Mesendoderm (in vitro differentiated cells): ENCODE measurements at regions not wholly inside any gene's neighbourhood (a gene's known extent, or its start where the extent isn't known, plus 50 kb on each side); places are given as distances from the start of the nearest gene placed in this dataset.

ENCODE experiments used
- DNase-seq: peaks from one replicate; pipeline ENCODE4 v3.0.0; 2013
- H2AK5ac ChIP-seq: 2 replicates; pipeline ENCODE4 v1.6.1; 2013; ENCODE audit warnings: low read length, inconsistent platforms
- H2BK120ac ChIP-seq: 2 replicates; pipeline ENCODE4 v1.6.1; 2013; ENCODE audit warnings: low read depth, mild to moderate bottlenecking, low read length, moderate library complexity, mixed read lengths
- H2BK15ac ChIP-seq: replicated peaks from 2 replicates; pipeline ENCODE4 v1.6.1; 2013; ENCODE audit warnings: low read depth, mild to moderate bottlenecking, moderate library complexity
- H2BK5ac ChIP-seq: 2 replicates; pipeline ENCODE4 v1.6.1; 2013; ENCODE audit warnings: low read length, inconsistent platforms
- H3K18ac ChIP-seq: 2 replicates; pipeline ENCODE4 v1.6.1; 2013; ENCODE audit warnings: mild to moderate bottlenecking, low read length, mixed read lengths
- H3K23ac ChIP-seq: one replicate; pipeline ENCODE4 v1.6.1; 2013; ENCODE audit warnings: low read length
- H3K27ac ChIP-seq: 2 replicates; pipeline ENCODE4 v1.5.1; 2013; ENCODE audit warnings: low read depth, mild to moderate bottlenecking, inconsistent platforms, low read length, moderate library complexity
- H3K27me3 ChIP-seq: 2 replicates; pipeline ENCODE4 v1.6.1; 2013; ENCODE audit warnings: low read length, control low read depth, mild to moderate bottlenecking, inconsistent platforms; ENCODE audit not compliant: insufficient read depth, poor library complexity
- H3K36me3 ChIP-seq: 2 replicates; pipeline ENCODE4 v1.6.1; 2013; ENCODE audit warnings: low read length, inconsistent platforms; ENCODE audit not compliant: control insufficient read depth, insufficient read depth
- H3K4ac ChIP-seq: one replicate; pipeline ENCODE4 v1.6.1; 2013; ENCODE audit warnings: low read depth, mild to moderate bottlenecking, low read length, moderate library complexity
- H3K4me1 ChIP-seq: 2 replicates; pipeline ENCODE4 v1.6.1; 2013; ENCODE audit warnings: low read depth, low read length, inconsistent platforms; ENCODE audit not compliant: control insufficient read depth
- H3K4me2 ChIP-seq: 2 replicates; pipeline ENCODE4 v1.6.1; 2013; ENCODE audit warnings: low read length
- H3K4me3 ChIP-seq: 2 replicates; pipeline ENCODE4 v1.5.1; 2013; ENCODE audit warnings: mild to moderate bottlenecking, low read length
- H3K56ac ChIP-seq: one replicate; pipeline ENCODE4 v1.6.1; 2013; ENCODE audit warnings: low read length
- H3K79me1 ChIP-seq: 2 replicates; pipeline ENCODE4 v1.6.1; 2013; ENCODE audit warnings: low read length, inconsistent platforms
- H3K79me2 ChIP-seq: 2 replicates; pipeline ENCODE4 v1.6.1; 2013; ENCODE audit warnings: mild to moderate bottlenecking, low read length; ENCODE audit not compliant: control insufficient read depth, insufficient read depth
- H3K9ac ChIP-seq: 2 replicates; pipeline ENCODE4 v1.6.1; 2013; ENCODE audit warnings: low read length, inconsistent platforms
- H4K5ac ChIP-seq: one replicate; pipeline ENCODE4 v1.6.1; 2013; ENCODE audit warnings: low read length
- H4K8ac ChIP-seq: one replicate; pipeline ENCODE4 v1.6.1; 2013; ENCODE audit warnings: low read depth, mild to moderate bottlenecking, control low read depth, low read length, moderate library complexity
- WGBS: extraction: QIAGEN DNeasy Blood & Tissue Kit; methylation state at CpG from one replicate; pipeline ENCODE4 v1.1.7; 2013; ENCODE audit warnings: low lambda C conversion rate, missing lambda C conversion rate; ENCODE audit not compliant: insufficient coverage; ENCODE audit errors: extremely low coverage; 5-methylcytosine and 5-hydroxymethylcytosine counted together

DNA sequence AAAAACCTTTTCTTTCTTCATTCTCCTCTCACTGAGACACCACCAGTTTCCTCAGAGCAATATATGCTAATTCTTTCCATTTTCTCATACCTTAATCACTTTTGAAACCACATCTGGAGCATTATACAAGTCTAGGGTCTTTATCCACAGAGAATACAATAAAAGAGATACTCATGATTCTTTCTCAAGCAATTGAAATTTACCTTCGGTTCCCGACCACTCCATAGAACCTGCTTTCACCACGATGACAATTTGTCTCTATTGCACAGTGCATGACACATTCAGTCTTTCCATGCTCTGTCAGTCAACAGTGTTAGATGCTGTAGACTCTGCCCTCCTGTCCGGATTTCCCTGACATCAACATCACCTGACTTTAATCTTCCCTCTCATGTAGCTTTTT is 409.3 kb upstream of the NWD2 start:
- Histone ChIP-seq H3K4me2 (no peak overlapping the region), H4K5ac (no peak overlapping the region), H2BK120ac (no peak overlapping the region), H3K4ac (no peak overlapping the region), H2AK5ac (no peak overlapping the region), H3K23ac (no peak overlapping the region), H2BK5ac (no peak overlapping the region), H3K36me3 (no peaks in the 10 kb centered on the region), H3K4me1 (no peaks in the 10 kb centered on the region), H3K4me3 (no peak overlapping the region), H2BK15ac (no peak overlapping the region), H3K27me3 (no peaks in the 10 kb centered on the region), H3K56ac (no peak overlapping the region), H3K79me2 (no peaks in the 10 kb centered on the region), H3K79me1 (no peaks in the 10 kb centered on the region), H3K18ac (no peak overlapping the region), H3K27ac (no peak overlapping the region), H4K8ac (no peak overlapping the region), H3K9ac (no peak overlapping the region)
- no CpG with 5 or more reads among the region's 4 CpGs for WGBS
- no peak for DNase-seq

DNA sequence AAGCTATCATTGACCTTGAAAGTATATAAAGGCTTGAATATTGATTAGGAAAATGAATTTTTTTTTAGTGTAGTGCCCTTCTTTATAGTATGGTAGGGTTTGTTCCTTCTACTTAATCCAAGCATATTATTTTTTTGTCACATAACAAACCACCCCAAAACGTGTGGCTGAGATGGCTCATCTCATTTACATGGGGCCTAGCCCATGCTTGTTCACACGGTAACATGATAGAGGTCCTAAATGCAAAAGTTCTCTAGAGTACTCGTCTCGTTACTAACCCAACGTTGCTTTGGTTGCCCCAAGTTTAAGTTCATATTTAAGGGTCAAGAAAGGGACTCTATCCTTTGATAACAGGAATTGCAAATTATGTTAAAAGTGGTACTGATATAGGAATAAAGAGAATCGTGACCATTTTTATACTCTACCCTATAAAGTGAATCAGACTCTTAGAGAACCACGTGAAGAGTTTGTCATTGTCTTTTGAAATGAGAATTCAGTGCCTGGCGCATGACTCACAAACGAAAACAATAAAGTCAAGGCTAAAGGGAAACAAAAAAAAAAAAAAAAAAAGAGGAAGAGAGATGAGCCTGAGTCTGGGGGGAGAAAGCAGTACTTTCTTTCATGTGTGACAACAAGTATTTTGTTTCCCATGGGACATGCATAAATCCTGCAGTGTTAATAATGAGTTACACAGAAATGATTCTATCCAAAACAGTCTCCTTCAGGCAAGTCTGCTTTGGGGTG is 402.8 kb upstream of the NWD2 start:
- no peak overlapping the region for H3K9ac ChIP-seq
- no peaks in the 10 kb centered on the region for H3K79me1 ChIP-seq
- H3K4me3 ChIP-seq: no peak overlapping the region
- H3K18ac ChIP-seq: no peak overlapping the region
- no CpG with 5 or more reads among the region's 9 CpGs for WGBS
- no peak overlapping the region for H3K56ac ChIP-seq
- H3K4ac ChIP-seq: no peak overlapping the region
- H2BK120ac ChIP-seq: no peak overlapping the region
- no peak overlapping the region for H2BK5ac ChIP-seq
- no peaks in the 10 kb centered on the region for H3K4me1 ChIP-seq
- H2BK15ac ChIP-seq: no peak overlapping the region
- no peak overlapping the region for H2AK5ac ChIP-seq
- H4K5ac ChIP-seq: no peak overlapping the region
- no peak overlapping the region for H3K23ac ChIP-seq
- H4K8ac ChIP-seq: no peak overlapping the region
- no peak overlapping the region for H3K27ac ChIP-seq
- no peaks in the 10 kb centered on the region for H3K79me2 ChIP-seq
- no peak for DNase-seq
- no peak overlapping the region for H3K4me2 ChIP-seq
- H3K27me3 ChIP-seq: no peaks in the 10 kb centered on the region
- H3K36me3 ChIP-seq: no peaks in the 10 kb centered on the region

DNA sequence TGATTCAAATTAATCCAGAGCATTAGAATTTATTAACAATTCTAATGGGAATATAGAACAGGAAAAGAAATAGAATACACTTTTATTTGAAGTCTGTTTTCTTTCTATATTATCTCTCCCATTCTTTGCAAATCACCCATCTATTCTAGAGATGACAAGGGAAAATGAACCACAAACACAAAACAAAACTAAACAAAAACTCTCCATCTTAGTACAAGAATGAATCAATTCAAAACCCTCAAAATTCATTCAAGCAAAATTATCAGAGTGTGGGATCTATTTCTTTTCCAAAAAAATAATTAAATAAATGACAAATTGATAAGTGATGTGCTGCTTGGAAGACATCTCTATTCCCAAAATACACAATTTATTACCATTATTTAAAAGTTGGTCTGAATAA is 400.1 kb upstream of the NWD2 start:
- DNase-seq: no peak
- no peak overlapping the region for H2AK5ac ChIP-seq
- H3K36me3 ChIP-seq: no peaks in the 10 kb centered on the region
- H3K18ac ChIP-seq: no peak overlapping the region
- H3K79me1 ChIP-seq: no peaks in the 10 kb centered on the region
- H2BK5ac ChIP-seq: no peak overlapping the region
- H3K23ac ChIP-seq: no peak overlapping the region
- no peaks in the 10 kb centered on the region for H3K79me2 ChIP-seq
- no peak overlapping the region for H3K4ac ChIP-seq
- no peaks in the 10 kb centered on the region for H3K4me1 ChIP-seq
- H2BK120ac ChIP-seq: no peak overlapping the region
- H3K4me3 ChIP-seq: no peak overlapping the region
- no peaks in the 10 kb centered on the region for H3K27me3 ChIP-seq
- H3K27ac ChIP-seq: no peak overlapping the region
- H2BK15ac ChIP-seq: no peak overlapping the region
- no peak overlapping the region for H3K9ac ChIP-seq
- H4K8ac ChIP-seq: no peak overlapping the region
- no peak overlapping the region for H3K56ac ChIP-seq
- H3K4me2 ChIP-seq: no peak overlapping the region
- no peak overlapping the region for H4K5ac ChIP-seq

DNA sequence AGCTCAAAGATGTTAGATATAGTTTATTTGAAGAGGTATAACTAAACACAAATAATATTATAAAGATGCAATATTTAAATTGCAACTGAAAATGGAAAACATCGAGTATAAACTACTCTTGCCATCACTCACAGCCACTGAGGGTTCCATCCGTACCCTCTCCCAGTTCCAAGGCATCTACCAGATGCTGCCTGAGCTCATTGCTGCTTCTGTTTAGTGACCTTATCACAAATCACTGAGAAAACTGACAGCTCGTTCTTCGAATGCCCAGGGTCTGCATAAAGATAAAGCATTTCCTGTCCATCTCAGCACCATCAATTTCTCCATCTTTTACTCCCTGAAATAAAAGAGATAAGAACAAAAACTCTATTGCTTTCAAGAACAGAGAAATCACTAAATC is 391.7 kb upstream of the NWD2 start:
- Histone ChIP-seq H3K4me3 (no peak overlapping the region), H3K23ac (no peak overlapping the region), H2AK5ac (no peak overlapping the region), H3K79me1 (no peaks in the 10 kb centered on the region), H3K27me3 (no peaks in the 10 kb centered on the region), H3K18ac (no peak overlapping the region), H4K5ac (no peak overlapping the region), H3K9ac (no peak overlapping the region), H3K27ac (no peak overlapping the region), H3K56ac (no peak overlapping the region), H3K4me2 (no peak overlapping the region), H3K79me2 (no peaks in the 10 kb centered on the region), H3K36me3 (no peaks in the 10 kb centered on the region), H3K4me1 (no peaks in the 10 kb centered on the region), H2BK120ac (no peak overlapping the region), H2BK15ac (no peak overlapping the region), H4K8ac (no peak overlapping the region), H2BK5ac (no peak overlapping the region), H3K4ac (no peak overlapping the region)
- DNase-seq: no peak
- no CpG with 5 or more reads among the region's 4 CpGs for WGBS

DNA sequence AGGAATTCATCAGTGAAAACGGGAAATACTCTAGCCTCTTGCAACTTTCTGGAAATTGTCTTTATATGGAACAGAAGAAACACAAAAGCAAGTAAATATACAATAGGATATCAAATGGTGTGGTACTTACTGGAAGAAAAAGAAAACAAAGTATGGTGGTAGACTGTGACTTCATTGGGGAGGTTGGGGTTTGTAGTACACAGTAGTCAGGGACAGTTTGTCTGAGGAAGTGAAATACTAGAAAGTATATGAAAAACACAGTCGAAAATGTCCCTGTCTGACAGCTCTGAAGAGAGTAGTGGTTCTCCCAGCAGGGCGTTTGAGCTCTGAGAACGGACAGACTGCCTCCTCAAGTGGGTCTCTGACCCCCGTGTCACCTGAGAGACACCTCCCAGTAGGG is 390.0 kb upstream of the NWD2 start:
- Histone ChIP-seq H3K36me3 (no peaks in the 10 kb centered on the region), H3K27ac (no peak overlapping the region), H3K9ac (no peak overlapping the region), H4K8ac (no peak overlapping the region), H3K56ac (no peak overlapping the region), H3K23ac (no peak overlapping the region), H2BK15ac (no peak overlapping the region), H3K4me1 (no peaks in the 10 kb centered on the region), H4K5ac (no peak overlapping the region), H3K79me2 (no peaks in the 10 kb centered on the region), H3K4me2 (no peak overlapping the region), H3K27me3 (no peaks in the 10 kb centered on the region), H3K4me3 (no peak overlapping the region), H3K18ac (no peak overlapping the region), H3K4ac (no peak overlapping the region), H2BK120ac (no peak overlapping the region), H2AK5ac (no peak overlapping the region), H3K79me1 (no peaks in the 10 kb centered on the region), H2BK5ac (no peak overlapping the region)
- DNase-seq: no peak
- WGBS: no CpG with 5 or more reads among the region's 5 CpGs

DNA sequence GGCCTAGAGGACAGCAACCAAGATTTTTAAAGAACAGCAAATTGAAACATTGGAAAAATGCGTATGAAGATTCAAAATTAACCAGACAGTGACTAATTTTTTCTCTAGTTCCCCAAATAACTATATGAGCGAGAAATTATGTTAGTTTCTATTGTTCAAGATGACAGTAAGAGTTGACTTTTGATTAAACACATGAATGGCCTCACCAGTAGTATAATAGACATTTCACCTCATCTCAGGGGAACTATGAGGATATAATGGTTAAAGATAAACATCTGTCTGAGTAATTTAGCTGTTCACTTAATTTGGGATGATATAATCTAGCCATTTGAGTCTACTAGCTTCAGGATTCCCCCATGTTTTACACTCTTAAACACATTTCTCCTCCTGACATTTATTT is 380.9 kb upstream of the NWD2 start:
- Histone ChIP-seq H4K5ac (no peak overlapping the region), H2BK120ac (no peak overlapping the region), H2AK5ac (no peak overlapping the region), H3K79me2 (no peaks in the 10 kb centered on the region), H3K4me1 (no peaks in the 10 kb centered on the region), H3K4me3 (no peak overlapping the region), H3K36me3 (no peaks in the 10 kb centered on the region), H3K23ac (no peak overlapping the region), H3K27ac (no peak overlapping the region), H3K56ac (no peak overlapping the region), H3K9ac (no peak overlapping the region), H2BK5ac (no peak overlapping the region), H3K79me1 (no peaks in the 10 kb centered on the region), H3K18ac (no peak overlapping the region), H3K4me2 (no peak overlapping the region), H3K27me3 (no peaks in the 10 kb centered on the region), H2BK15ac (no peak overlapping the region), H3K4ac (no peak overlapping the region), H4K8ac (no peak overlapping the region)
- DNase-seq: no peak
- no CpG with 5 or more reads among the region's 2 CpGs for WGBS
